ENCODE measurements at regions not wholly inside any gene's neighbourhood (a gene's known extent, or its start where the extent isn't known, plus 50 kb on each side); places are given as distances from the start of the nearest gene placed in this dataset.

DNA sequence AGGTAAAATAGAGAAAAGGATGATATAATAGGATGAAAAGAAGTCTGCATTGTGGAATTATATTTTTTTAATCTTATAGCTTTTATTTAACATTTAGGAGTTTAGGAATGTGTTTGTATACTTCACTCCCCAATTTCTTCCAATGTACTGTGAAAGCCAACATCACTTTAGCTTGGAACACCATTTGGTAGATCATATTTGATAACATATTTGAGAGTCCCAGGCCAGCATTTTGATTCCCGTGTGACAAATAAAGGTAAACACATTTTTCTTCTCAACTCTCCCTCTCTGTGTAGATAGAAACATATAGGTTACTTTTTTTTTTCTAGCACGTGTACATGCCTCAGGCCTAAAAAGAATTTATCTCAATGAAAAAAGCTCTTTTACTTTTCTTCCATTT is 1551.3 kb downstream of the CDH8 start:
- ATAC-seq (no peak), DNase-seq (ENCODE audit: low read depth, low spot score) (no peak)
- intact Hi-C loops (cut with micrococcal nuclease; ENCODE audit: unreplicated experiment), result no loop called here
- ChIA-PET CTCF (no interaction called here), POLR2A (no interaction called here)
- Histone ChIP-seq H3K9me3 (ENCODE audit: control insufficient read depth, insufficient read depth, low read depth, low read length) (no peaks in the 10 kb centered on the region), H3K4me3 (ENCODE audit: low read depth in 2 of 2, low read length in 2 of 2) (no peak overlapping the region), H3K27ac (ENCODE audit: low read length) (no peak overlapping the region), H3K4me1 (ENCODE audit: control insufficient read depth, insufficient read depth, low read length) (no peaks in the 10 kb centered on the region), H3K36me3 (ENCODE audit: control insufficient read depth, insufficient read depth, low read length) (no peaks in the 10 kb centered on the region), H3K27me3 (ENCODE audit: control insufficient read depth, insufficient read depth, low read length) (no peaks in the 10 kb centered on the region)
- BruUV-seq (replicated peaks), result no TSS peak
- in situ Hi-C loops (cut with HindIII; ENCODE audit: low pct_unique_long_range_greater_than_20kb, low sequenced_read_pairs), result no loop called here
- TF ChIP-seq, protein P1, sequence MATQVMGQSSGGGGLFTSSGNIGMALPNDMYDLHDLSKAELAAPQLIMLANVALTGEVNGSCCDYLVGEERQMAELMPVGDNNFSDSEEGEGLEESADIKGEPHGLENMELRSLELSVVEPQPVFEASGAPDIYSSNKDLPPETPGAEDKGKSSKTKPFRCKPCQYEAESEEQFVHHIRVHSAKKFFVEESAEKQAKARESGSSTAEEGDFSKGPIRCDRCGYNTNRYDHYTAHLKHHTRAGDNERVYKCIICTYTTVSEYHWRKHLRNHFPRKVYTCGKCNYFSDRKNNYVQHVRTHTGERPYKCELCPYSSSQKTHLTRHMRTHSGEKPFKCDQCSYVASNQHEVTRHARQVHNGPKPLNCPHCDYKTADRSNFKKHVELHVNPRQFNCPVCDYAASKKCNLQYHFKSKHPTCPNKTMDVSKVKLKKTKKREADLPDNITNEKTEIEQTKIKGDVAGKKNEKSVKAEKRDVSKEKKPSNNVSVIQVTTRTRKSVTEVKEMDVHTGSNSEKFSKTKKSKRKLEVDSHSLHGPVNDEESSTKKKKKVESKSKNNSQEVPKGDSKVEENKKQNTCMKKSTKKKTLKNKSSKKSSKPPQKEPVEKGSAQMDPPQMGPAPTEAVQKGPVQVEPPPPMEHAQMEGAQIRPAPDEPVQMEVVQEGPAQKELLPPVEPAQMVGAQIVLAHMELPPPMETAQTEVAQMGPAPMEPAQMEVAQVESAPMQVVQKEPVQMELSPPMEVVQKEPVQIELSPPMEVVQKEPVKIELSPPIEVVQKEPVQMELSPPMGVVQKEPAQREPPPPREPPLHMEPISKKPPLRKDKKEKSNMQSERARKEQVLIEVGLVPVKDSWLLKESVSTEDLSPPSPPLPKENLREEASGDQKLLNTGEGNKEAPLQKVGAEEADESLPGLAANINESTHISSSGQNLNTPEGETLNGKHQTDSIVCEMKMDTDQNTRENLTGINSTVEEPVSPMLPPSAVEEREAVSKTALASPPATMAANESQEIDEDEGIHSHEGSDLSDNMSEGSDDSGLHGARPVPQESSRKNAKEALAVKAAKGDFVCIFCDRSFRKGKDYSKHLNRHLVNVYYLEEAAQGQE (IDR thresholded peaks at IDR 0.05; ENCODE audit: insufficient read depth in 1 of 2, low read depth in 2 of 2, low read length in 1 of 2), result no peak
- TF ChIP-seq, protein P2, sequence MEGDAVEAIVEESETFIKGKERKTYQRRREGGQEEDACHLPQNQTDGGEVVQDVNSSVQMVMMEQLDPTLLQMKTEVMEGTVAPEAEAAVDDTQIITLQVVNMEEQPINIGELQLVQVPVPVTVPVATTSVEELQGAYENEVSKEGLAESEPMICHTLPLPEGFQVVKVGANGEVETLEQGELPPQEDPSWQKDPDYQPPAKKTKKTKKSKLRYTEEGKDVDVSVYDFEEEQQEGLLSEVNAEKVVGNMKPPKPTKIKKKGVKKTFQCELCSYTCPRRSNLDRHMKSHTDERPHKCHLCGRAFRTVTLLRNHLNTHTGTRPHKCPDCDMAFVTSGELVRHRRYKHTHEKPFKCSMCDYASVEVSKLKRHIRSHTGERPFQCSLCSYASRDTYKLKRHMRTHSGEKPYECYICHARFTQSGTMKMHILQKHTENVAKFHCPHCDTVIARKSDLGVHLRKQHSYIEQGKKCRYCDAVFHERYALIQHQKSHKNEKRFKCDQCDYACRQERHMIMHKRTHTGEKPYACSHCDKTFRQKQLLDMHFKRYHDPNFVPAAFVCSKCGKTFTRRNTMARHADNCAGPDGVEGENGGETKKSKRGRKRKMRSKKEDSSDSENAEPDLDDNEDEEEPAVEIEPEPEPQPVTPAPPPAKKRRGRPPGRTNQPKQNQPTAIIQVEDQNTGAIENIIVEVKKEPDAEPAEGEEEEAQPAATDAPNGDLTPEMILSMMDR (IDR thresholded peaks at IDR 0.05), result no peak
- no peak for TF ChIP-seq SIN3A (IDR thresholded peaks at IDR 0.05; ENCODE audit: borderline replicate concordance, insufficient read depth, low read depth, low read length)
- TF ChIP-seq TCF7L2 (IDR thresholded peaks at IDR 0.05; ENCODE audit: low read depth, low read length), result no peak
- no peak for TF ChIP-seq POLR2AphosphoS5 (IDR thresholded peaks at IDR 0.05; ENCODE audit: low read depth, low read length)

DNA sequence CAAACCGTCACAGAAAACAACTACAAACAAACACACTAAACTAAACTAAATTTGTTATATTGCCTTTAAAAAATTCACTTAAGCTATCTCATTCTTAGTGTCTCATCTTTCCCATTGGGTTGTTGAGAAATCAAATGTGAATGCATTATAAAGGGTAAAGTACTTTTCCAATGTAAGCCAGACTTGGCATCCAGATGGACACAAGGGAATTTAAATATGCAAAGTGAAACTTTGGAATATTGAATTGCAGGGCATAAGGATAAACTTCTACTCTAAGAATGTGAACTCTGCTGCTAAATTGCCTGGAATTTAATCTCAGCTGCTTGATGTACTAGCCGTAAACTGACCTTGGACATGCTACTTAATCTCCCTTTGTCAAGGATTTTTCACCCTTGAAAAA is 1554.6 kb downstream of the CDH8 start:
- ATAC-seq, result no peak
- ChIA-PET POLR2A (no interaction called here), CTCF (no interaction called here)
- no peaks in the 10 kb centered on the region for H3K27me3 ChIP-seq (ENCODE audit: control insufficient read depth, insufficient read depth, low read length)
- H3K36me3 ChIP-seq (ENCODE audit: control insufficient read depth, insufficient read depth, low read length), result no peaks in the 10 kb centered on the region
- no peak for DNase-seq (ENCODE audit: low read depth, low spot score)
- no peak overlapping the region for H3K27ac ChIP-seq (ENCODE audit: low read length)
- BruUV-seq (replicated peaks), result no TSS peak
- TF ChIP-seq, protein P1 (IDR thresholded peaks at IDR 0.05; ENCODE audit: insufficient read depth in 1 of 2, low read depth in 2 of 2, low read length in 1 of 2), result no peak
- TF ChIP-seq, protein P2 (IDR thresholded peaks at IDR 0.05), result no peak
- no peaks in the 10 kb centered on the region for H3K9me3 ChIP-seq (ENCODE audit: control insufficient read depth, insufficient read depth, low read depth, low read length)
- intact Hi-C loops (cut with micrococcal nuclease; ENCODE audit: unreplicated experiment) (no loop called here), in situ Hi-C loops (cut with HindIII; ENCODE audit: low pct_unique_long_range_greater_than_20kb, low sequenced_read_pairs) (no loop called here)
- H3K4me3 ChIP-seq (ENCODE audit: low read depth in 2 of 2, low read length in 2 of 2), result no peak overlapping the region
- H3K4me1 ChIP-seq (ENCODE audit: control insufficient read depth, insufficient read depth, low read length), result no peaks in the 10 kb centered on the region

Data from Panc1 (cell line).